SK-N-MC (cell line): ENCODE measurements at regions not wholly inside any gene's neighbourhood (a gene's known extent, or its start where the extent isn't known, plus 50 kb on each side); places are given as distances from the start of the nearest gene placed in this dataset.

ENCODE experiments used
- EZH2 ChIP-seq: fragments of 200-600 bp; sonication (generic); IDR thresholded peaks from one replicate; pipeline ENCODE4 v1.6.1; 2017; ENCODE audit warnings: antibody characterized with exemption
- POLR2AphosphoS5 ChIP-seq: IDR thresholded peaks from 2 replicates; pipeline ENCODE4 v1.6.1; 2012; ENCODE audit warnings: mild to moderate bottlenecking, low read depth, low read length, borderline replicate concordance

DNA sequence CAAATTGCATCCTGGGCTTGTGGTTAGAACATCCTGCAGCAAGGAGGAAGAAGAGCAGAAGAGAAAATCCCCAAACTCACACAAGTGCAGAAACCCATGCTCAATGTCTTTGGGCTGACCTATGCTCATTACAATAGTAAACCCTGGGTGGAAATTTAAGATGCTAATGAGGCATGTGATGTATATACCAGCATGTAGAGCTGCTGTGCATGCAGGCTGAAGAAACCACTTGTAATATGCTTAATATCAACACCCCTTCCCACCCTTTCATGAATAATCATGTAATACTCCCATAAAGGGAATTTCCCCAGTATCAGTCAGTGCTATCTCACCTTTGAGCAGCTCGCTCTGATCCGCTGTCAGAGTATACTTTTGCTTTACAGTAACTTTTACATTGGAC, 90.0 kb upstream of the GRIK2 start:
- TF ChIP-seq EZH2 (no peak), POLR2AphosphoS5 (no peak)
